HG02840 (cell line): ENCODE measurements at regions not wholly inside any gene's neighbourhood (a gene's known extent, or its start where the extent isn't known, plus 50 kb on each side); places are given as distances from the start of the nearest gene placed in this dataset.
"Not testable (repeated sequence)": the region's sequence is repeated elsewhere in the genome, so short reads cannot be mapped to it uniquely, and the experiment has no call there.

Experiments used
- ATAC-seq: cut with Tn5 transposase; IDR thresholded peaks from one replicate; pipeline ENCODE4 v1.9.1; 2021; ENCODE audit warnings: mild to moderate bottlenecking, moderate library complexity, moderate number of reproducible peaks; ENCODE audit not compliant: unreplicated experiment, low FRiP score

DNA sequence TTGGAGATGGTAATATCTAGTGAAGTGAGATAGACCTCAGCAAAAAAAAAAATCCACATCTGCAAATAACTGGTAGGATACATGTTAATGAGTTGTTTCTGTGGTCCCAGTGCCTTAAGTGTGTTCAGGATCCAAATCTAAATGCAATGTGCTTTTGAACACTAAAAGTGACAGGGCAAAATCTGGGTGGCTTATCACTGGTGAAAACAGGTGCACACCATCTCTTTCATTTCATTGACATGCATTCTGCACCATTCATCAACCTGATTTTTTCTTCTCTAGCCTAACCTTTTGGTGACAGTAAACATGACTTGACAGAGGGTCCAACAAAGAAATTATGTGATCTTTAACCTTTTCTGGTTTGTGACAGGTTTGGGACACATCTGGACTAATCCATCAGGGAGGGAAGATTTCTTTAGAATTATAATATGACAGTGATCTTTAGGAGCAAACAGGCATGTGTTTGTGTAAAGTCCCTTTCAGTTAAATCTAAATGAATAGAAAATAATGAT, 201.6 kb upstream of the NEGR1 start:
- no peak for ATAC-seq

- no peak for ATAC-seq
These were observed 200.5 kb upstream of the NEGR1 start for GRCh38 chr1:72482736-72483413.

- no peak for ATAC-seq
These were observed 199.2 kb upstream of the NEGR1 start for GRCh38 chr1:72481420-72481970.

DNA sequence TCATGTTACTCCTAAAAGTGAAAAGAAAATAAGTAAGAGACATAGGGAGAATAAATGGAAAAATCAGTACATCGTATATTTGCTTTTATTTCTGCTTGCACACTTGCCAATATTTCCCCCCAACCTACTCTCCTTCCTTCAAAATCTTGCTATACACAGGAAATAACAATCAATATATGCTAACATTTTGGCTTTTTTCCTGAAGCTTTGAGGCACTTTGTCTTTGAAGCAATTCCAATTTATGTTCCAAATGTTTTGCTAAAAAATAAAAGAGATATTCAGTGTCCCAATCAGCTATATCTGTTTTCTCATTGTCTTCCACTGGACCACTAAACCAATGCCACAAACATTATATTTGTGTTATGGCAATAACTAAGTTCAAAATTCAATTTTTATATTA, 184.0 kb upstream of the NEGR1 start:
- no peak for ATAC-seq

DNA sequence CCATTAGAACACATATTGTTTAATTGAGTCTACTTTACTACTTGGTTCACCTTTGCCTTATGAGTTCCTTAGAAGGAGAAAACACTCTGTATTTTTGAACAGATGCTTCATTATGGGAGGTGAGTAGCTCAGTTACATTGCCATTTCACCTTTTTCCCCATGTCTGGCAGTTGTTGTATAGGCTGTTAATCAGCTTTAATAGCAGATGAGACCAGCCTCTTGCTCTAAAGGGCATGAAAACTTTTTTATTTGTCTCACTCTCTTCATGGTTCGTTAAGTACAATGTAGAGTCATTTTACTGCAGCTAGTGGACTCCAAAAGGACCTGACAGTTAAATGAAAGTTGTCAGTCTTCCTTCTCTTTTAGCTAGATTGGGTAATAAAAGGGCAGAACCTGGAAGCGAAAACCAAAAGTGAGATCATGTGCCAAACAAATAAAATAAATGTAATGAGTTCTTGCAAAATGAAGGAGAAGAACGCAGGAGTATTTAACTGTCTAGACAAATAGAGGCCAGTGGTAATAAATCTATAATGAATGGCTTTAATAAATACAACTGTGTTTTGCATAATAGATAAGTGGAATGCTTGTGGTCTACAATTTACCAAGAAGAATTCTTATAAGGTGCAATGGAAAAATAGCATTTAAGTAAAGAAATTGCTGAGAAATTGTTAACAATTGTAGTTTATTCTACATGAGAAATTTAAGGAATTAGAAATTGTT, 180.0 kb upstream of the NEGR1 start:
- ATAC-seq, result no peak

DNA sequence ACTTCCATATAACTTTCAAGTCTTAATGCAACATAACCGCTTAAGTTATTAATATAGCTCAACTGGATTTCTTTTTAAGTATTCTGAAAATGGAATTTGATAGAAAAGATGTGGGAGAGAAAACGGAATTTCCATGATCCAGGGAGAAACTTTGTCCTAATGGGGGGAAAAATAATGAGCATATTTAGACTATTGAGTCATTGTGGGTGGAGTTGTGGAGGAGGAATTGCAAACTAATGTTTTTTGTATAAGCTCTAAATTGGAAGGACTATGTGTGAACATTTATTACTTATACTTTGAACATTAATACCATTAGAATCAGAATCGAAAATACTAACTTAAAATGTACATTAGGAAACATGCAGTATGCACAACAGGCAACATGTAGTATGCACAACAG, 159.9 kb upstream of the NEGR1 start:
- ATAC-seq, result no peak

- ATAC-seq, result no peak
These were observed 156.7 kb upstream of the NEGR1 start for GRCh38 chr1:72439036-72439435.

GRCh38 chr1:72438270-72438669, 155.9 kb upstream of the NEGR1 start:
- ATAC-seq, result no peak

DNA sequence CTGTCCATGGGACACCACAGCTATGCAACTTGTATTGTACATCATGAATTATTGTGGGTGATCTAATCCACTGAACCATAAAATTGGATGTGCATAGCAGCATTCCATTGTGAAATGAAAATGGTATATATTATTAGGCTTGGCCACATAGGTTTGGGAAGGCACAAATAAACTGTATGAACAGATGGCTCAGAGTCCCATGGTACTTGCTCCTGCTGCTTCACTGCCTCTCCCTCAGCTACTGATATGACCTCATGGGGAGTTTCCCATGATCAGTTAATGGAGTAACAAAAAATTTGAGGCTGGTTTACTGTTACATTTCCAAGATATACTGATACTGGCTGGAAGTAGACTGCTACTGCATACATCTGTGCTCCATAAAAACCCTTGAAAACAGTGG, 152.7 kb upstream of the NEGR1 start:
- no peak for ATAC-seq

GRCh38 chr1:72434070-72434469, 151.7 kb upstream of the NEGR1 start:
- no peak for ATAC-seq

- ATAC-seq, result peak; percentile 50
These were observed 151.3 kb upstream of the NEGR1 start for GRCh38 chr1:72433591-72433990.

GRCh38 chr1:72432645-72433267, 150.4 kb upstream of the NEGR1 start:
- ATAC-seq, result no peak

GRCh38 chr1:72431810-72432209, 149.5 kb upstream of the NEGR1 start:
- ATAC-seq, result no peak

DNA sequence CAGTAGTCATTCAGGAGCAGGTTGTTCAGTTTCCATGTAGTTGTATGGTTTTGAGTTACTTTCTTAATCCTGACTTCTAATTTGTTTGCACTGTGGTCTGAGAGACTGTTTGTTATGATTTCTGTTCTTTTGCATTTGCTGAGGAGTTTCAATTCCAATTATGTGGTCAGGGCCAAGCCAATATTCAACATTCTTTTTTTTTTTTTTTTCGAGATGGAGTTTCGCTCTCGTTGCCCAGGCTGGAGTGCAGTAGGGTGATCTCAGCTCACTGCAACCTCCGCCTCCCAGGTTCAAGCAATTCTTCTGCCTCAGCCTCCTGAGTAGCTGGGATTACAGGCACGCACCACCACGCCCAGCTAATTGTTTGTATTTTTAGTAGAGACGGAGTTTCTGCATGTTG, 145.9 kb upstream of the NEGR1 start:
- ATAC-seq, result not testable (repeated sequence)

DNA sequence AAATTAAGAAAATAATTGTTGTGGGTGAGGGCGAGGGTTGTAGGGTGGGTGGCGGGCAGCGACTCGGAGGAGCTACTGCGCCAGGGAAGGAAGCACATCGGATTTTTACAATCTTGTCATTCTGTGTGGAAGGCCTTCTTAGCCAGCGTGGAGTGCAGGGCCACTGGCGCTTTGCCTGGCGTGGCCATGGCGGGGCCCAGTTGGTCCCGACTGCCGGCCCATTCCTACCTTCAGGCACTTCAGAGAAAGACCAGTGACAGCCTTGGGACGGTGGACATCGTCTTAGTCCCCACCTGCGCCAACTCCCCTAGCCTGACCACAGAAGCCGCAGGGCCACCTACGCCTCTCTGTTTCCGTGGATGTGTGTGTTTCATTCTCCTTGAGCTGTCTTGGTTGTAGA, 136.9 kb upstream of the NEGR1 start:
- no peak for ATAC-seq

- ATAC-seq, result no peak
These were observed 129.9 kb upstream of the NEGR1 start for GRCh38 chr1:72412286-72412685.

DNA sequence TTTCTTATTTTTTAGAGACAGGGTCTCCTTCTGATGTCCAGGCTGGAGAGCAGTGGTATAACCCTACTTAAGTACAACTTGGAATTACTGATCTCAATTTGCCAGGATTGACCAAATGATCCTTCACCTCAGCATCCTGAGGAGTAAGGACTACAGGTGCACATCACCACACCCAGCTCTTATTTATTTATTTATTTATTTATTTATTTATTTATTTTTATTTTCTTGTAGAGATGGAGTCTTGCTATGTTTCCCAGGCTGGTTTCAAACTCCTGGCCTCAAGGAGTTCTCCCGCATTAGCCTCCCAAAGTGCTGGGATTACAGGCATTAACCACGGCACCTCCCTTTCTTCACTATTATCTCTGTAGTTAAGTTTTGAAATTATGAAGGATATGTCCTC, 117.5 kb upstream of the NEGR1 start:
- no peak for ATAC-seq

GRCh38 chr1:72397786-72398185, 115.4 kb upstream of the NEGR1 start:
- ATAC-seq, result no peak

GRCh38 chr1:72394457-72394856, 112.1 kb upstream of the NEGR1 start:
- no peak for ATAC-seq

DNA sequence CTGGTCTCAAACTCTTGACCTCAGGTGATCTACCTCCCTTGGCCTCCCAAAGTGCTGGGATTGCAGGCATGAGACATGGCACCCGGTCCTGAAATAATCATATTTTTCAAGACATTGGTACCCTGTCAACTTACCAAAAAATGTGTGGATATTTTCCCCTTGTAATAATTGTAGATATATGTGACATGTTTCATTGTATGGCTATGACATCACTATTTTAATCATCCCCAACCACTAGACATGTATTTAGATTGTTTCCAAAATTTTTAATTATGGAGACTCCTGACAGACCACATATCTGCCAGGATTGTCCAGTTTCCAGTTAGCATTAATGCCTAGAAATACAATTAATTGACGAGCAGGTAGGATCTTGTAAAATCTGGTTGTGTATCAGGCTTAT, 96.7 kb upstream of the NEGR1 start:
- ATAC-seq, result no peak

DNA sequence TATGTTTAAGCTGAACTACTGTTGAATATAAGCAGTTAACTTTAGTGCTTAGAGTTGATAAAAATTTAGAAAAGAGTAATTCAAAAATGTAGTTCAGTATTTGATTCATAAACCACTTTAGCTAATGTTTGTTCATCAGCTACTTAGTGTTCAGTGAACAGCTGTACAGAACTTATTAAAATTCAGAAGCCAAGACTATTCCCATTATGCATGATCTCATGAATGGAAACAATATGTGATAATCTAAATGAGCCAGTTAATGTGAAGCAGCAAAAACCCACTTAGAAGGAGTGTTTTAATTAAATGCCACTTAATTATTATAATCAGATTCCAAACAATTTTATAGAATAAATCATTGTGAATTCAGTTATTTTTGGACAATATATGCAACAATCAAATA, 92.9 kb upstream of the NEGR1 start:
- ATAC-seq, result no peak
